ENCODE measurements at regions not wholly inside any gene's neighbourhood (a gene's known extent, or its start where the extent isn't known, plus 50 kb on each side); places are given as distances from the start of the nearest gene placed in this dataset.

GRCh38 chr18:42644729-42645131 lies 470.8 kb downstream of the RIT2 start:
- DNase-seq, result no peak

GRCh38 chr18:42649331-42650035 lies 466.0 kb downstream of the RIT2 start:
- no peak for DNase-seq

- DNase-seq, result no peak
Observed at GRCh38 chr18:42654556-42654955, 460.9 kb downstream of the RIT2 start.

GRCh38 chr18:42657551-42657950 lies 457.9 kb downstream of the RIT2 start:
- no peak for DNase-seq

GRCh38 chr18:42658171-42658570 lies 457.3 kb downstream of the RIT2 start:
- DNase-seq, result no peak

GRCh38 chr18:42659187-42659586 lies 456.3 kb downstream of the RIT2 start:
- DNase-seq, result no peak

GRCh38 chr18:42670860-42671259 lies 444.6 kb downstream of the RIT2 start:
- DNase-seq, result no peak

- no peak for DNase-seq
Observed at GRCh38 chr18:42675810-42676209, 439.7 kb downstream of the RIT2 start.

GRCh38 chr18:42683094-42683493 lies 432.4 kb downstream of the RIT2 start:
- no peak for DNase-seq

- DNase-seq, result no peak
Observed at GRCh38 chr18:42689310-42689709, 426.2 kb downstream of the RIT2 start.
